ENCODE measurements at regions not wholly inside any gene's neighbourhood (a gene's known extent, or its start where the extent isn't known, plus 50 kb on each side); places are given as distances from the start of the nearest gene placed in this dataset.

DNA sequence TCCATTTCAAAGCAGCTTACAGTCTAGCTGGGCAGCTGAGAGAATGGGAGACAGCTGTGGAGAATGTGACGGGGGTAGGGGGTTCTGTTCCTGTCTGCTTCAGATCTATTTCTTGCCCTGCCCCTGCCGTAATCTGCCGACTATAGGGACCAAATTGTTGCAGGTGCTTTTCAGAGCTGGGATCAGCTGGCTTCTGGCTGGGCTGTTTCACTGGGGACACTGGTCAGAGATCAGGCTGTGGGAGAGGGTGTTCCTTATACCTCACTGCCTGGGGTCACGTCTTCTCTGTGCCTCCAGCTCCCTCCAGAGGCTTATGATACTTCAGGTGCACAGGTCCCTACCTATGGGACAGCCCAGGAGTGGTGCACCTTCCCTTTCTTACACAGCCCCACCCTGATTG is 514.9 kb upstream of the GOT2 start:
- 58% methylated on average over 4 of the region's 4 CpGs for WGBS (ENCODE audit: low lambda C conversion rate)
- CTCF ChIA-PET, result no interaction called here
- TF ChIP-seq, protein P1, sequence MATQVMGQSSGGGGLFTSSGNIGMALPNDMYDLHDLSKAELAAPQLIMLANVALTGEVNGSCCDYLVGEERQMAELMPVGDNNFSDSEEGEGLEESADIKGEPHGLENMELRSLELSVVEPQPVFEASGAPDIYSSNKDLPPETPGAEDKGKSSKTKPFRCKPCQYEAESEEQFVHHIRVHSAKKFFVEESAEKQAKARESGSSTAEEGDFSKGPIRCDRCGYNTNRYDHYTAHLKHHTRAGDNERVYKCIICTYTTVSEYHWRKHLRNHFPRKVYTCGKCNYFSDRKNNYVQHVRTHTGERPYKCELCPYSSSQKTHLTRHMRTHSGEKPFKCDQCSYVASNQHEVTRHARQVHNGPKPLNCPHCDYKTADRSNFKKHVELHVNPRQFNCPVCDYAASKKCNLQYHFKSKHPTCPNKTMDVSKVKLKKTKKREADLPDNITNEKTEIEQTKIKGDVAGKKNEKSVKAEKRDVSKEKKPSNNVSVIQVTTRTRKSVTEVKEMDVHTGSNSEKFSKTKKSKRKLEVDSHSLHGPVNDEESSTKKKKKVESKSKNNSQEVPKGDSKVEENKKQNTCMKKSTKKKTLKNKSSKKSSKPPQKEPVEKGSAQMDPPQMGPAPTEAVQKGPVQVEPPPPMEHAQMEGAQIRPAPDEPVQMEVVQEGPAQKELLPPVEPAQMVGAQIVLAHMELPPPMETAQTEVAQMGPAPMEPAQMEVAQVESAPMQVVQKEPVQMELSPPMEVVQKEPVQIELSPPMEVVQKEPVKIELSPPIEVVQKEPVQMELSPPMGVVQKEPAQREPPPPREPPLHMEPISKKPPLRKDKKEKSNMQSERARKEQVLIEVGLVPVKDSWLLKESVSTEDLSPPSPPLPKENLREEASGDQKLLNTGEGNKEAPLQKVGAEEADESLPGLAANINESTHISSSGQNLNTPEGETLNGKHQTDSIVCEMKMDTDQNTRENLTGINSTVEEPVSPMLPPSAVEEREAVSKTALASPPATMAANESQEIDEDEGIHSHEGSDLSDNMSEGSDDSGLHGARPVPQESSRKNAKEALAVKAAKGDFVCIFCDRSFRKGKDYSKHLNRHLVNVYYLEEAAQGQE (IDR thresholded peaks at IDR 0.05; ENCODE audit: low read depth, low read length), result no peak
- TF ChIP-seq TEAD4 (IDR thresholded peaks at IDR 0.05; ENCODE audit: borderline replicate concordance, insufficient read depth) (no peak), MXI1 (IDR thresholded peaks at IDR 0.05; ENCODE audit: low read depth, low read length) (no peak), CHD2 (IDR thresholded peaks at IDR 0.05; ENCODE audit: low read length, partially characterized antibody) (no peak), SMC3 (IDR thresholded peaks at IDR 0.05; ENCODE audit: low read depth, low read length) (no peak), NFIC (IDR thresholded peaks at IDR 0.05; ENCODE audit: borderline replicate concordance) (no peak)
- no peaks in the 10 kb centered on the region for H3K9me3 ChIP-seq
- POLR2A ChIA-PET, result no interaction called here
- H3F3A ChIP-seq (replicated peaks; ENCODE audit: insufficient read depth), result no peaks in the 10 kb centered on the region
- no peaks in the 10 kb centered on the region for H3K27me3 ChIP-seq (ENCODE audit: insufficient read depth)
- H3K9ac ChIP-seq, result no peak overlapping the region
- no peak overlapping the region for H3K27ac ChIP-seq (ENCODE audit: low read depth in 2 of 2, low read length in 1 of 2)
- H3K4me3 ChIP-seq (ENCODE audit: low read depth in 2 of 2, low read length in 1 of 2), result no peak overlapping the region
- no peaks in the 10 kb centered on the region for H3K4me1 ChIP-seq (ENCODE audit: control insufficient read depth in 1 of 2, insufficient read depth in 2 of 2, low read depth in 1 of 2, low read length in 1 of 2)
- no peaks in the 10 kb centered on the region for H3K9me2 ChIP-seq
- no peak overlapping the region for H2AFZ ChIP-seq (ENCODE audit: low read depth)
- no peaks in the 10 kb centered on the region for H3K36me3 ChIP-seq (replicated peaks in 1 of 2; ENCODE audit: control insufficient read depth in 1 of 2, insufficient read depth in 2 of 2, low read length in 1 of 2)
- no peaks in the 10 kb centered on the region for H4K20me1 ChIP-seq (ENCODE audit: insufficient read depth)
- DNase-seq, result no peak
- H3K4me2 ChIP-seq, result no peak overlapping the region
- H3K79me2 ChIP-seq (ENCODE audit: insufficient read depth), result no peaks in the 10 kb centered on the region

DNA sequence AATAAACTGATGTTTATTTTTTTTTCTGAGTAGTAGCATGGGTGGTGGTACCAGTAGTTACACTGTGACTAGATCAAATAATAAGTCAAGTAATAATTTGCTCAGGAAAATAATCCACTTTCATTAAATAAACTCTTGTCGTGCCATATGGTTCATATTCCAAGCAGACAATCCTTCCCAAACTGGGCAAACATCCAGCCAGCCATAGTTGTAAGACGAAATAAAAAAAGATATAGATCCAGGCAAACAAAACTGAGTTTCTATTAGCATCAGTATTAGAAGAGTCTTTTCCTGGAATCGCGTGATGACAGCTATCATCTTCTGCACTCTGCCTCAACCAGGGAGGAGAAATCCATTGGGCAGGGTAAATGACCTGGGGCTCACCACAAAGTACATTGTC is 508.4 kb upstream of the GOT2 start:
- ChIA-PET CTCF (no interaction called here), POLR2A (no interaction called here)
- Histone ChIP-seq H3K9me2 (no peaks in the 10 kb centered on the region), H3K4me1 (ENCODE audit: control insufficient read depth in 1 of 2, insufficient read depth in 2 of 2, low read depth in 1 of 2, low read length in 1 of 2) (no peaks in the 10 kb centered on the region), H3K27ac (ENCODE audit: low read depth in 2 of 2, low read length in 1 of 2) (no peak overlapping the region), H3K36me3 (replicated peaks in 1 of 2; ENCODE audit: control insufficient read depth in 1 of 2, insufficient read depth in 2 of 2, low read length in 1 of 2) (no peaks in the 10 kb centered on the region), H3K79me2 (ENCODE audit: insufficient read depth) (no peaks in the 10 kb centered on the region), H3K9me3 (no peaks in the 10 kb centered on the region; the same call in 1 of the 2 replicates), H3K9ac (no peak overlapping the region), H2AFZ (ENCODE audit: low read depth) (no peak overlapping the region), H3K4me3 (ENCODE audit: low read depth in 2 of 2, low read length in 1 of 2) (no peak overlapping the region), H4K20me1 (ENCODE audit: insufficient read depth) (no peaks in the 10 kb centered on the region), H3F3A (replicated peaks; ENCODE audit: insufficient read depth) (no peaks in the 10 kb centered on the region), H3K27me3 (ENCODE audit: insufficient read depth) (no peaks in the 10 kb centered on the region), H3K4me2 (no peak overlapping the region)
- TF ChIP-seq RAD21 (IDR thresholded peaks at IDR 0.05; ENCODE audit: low read length) (no peak), NRF1 (IDR thresholded peaks at IDR 0.05; ENCODE audit: low read depth, low read length) (no peak), ELF1 (IDR thresholded peaks at IDR 0.05) (no peak), GATA2 (CRISPR knock-in tag; IDR thresholded peaks at IDR 0.05) (no peak), CHD2 (IDR thresholded peaks at IDR 0.05; ENCODE audit: low read length, partially characterized antibody) (no peak), FOSL2 (IDR thresholded peaks at IDR 0.05; ENCODE audit: borderline replicate concordance, low read depth) (no peak), EP300 (IDR thresholded peaks at IDR 0.05; ENCODE audit: borderline replicate concordance in 1 of 2, low read depth in 1 of 2, low read length in 1 of 2) (no peak), TCF12 (IDR thresholded peaks at IDR 0.05) (no peak), JUND (IDR thresholded peaks at IDR 0.05) (no peak), MEF2A (IDR thresholded peaks at IDR 0.05; ENCODE audit: borderline replicate concordance, low read depth) (no peak), EZH2phosphoT487 (IDR thresholded peaks at IDR 0.05; ENCODE audit: borderline replicate concordance, low read depth) (no peak), RCOR1 (IDR thresholded peaks at IDR 0.05; ENCODE audit: low read length) (no peak), RXRA (IDR thresholded peaks at IDR 0.05; ENCODE audit: borderline replicate concordance, low read depth) (no peak), SIN3A (IDR thresholded peaks at IDR 0.05; ENCODE audit: borderline replicate concordance, low read depth, low read length) (no peak)
- TF ChIP-seq, protein P2, sequence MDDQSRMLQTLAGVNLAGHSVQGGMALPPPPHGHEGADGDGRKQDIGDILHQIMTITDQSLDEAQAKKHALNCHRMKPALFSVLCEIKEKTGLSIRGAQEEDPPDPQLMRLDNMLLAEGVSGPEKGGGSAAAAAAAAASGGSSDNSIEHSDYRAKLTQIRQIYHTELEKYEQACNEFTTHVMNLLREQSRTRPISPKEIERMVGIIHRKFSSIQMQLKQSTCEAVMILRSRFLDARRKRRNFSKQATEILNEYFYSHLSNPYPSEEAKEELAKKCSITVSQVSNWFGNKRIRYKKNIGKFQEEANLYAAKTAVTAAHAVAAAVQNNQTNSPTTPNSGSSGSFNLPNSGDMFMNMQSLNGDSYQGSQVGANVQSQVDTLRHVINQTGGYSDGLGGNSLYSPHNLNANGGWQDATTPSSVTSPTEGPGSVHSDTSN (IDR thresholded peaks at IDR 0.05), result no peak
- TF ChIP-seq, protein P3, sequence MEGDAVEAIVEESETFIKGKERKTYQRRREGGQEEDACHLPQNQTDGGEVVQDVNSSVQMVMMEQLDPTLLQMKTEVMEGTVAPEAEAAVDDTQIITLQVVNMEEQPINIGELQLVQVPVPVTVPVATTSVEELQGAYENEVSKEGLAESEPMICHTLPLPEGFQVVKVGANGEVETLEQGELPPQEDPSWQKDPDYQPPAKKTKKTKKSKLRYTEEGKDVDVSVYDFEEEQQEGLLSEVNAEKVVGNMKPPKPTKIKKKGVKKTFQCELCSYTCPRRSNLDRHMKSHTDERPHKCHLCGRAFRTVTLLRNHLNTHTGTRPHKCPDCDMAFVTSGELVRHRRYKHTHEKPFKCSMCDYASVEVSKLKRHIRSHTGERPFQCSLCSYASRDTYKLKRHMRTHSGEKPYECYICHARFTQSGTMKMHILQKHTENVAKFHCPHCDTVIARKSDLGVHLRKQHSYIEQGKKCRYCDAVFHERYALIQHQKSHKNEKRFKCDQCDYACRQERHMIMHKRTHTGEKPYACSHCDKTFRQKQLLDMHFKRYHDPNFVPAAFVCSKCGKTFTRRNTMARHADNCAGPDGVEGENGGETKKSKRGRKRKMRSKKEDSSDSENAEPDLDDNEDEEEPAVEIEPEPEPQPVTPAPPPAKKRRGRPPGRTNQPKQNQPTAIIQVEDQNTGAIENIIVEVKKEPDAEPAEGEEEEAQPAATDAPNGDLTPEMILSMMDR (IDR thresholded peaks at IDR 0.05), result no peak
- no peak for DNase-seq
- 43% methylated on average over 4 of the region's 4 CpGs for WGBS (ENCODE audit: low lambda C conversion rate)

Data from SK-N-SH (cell line).